ENCODE measurements at regions not wholly inside any gene's neighbourhood (a gene's known extent, or its start where the extent isn't known, plus 50 kb on each side); places are given as distances from the start of the nearest gene placed in this dataset.

DNA sequence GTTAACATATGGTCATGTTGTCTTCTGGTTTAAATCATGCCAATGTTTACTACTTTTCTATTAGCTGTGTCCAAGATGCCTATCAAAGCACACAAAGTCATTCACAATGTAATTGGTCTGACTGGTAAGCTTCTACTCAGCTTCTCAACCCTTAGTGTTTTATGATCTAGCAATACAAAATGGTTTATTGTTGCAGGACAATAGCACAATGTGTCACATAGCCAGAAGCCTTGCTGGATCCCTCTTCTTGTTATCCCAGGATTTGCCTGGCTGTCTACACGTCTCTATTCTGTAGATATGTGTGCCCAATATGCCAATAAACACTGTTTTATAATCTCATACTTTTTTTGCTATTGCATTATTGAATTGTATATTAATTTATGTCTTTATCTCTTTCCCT lies 1111.0 kb upstream of the AGA start:
- DNase-seq (ENCODE audit: low read depth in 1 of 2, low spot score in 1 of 2) = no peak
- no peak overlapping the region for H3K27ac ChIP-seq (replicated peaks)
- no peaks in the 10 kb centered on the region for H3K27me3 ChIP-seq (ENCODE audit: insufficient read depth, poor library complexity, severe bottlenecking)

DNA sequence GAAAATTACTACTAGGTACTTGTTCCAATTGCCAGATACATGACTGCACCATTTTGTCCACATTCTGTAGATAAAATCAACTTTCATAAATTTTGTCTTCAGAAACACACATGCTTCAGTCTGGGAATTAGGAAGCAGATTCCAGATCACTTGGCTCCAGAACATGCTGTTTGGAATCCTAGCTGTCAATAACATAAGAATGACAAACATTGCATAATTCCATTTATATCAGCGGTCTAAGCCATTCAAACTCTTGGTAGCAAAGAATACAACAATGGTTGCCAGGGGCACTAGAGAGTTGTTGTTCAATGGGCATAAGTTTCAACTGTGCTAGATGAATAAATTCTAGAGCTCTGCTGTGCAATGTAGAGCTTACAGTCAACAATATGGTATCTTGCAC lies 1112.1 kb upstream of the AGA start:
- DNase-seq (ENCODE audit: low read depth in 1 of 2, low spot score in 1 of 2) = no peak
- Histone ChIP-seq H3K27me3 (ENCODE audit: insufficient read depth, poor library complexity, severe bottlenecking) (no peaks in the 10 kb centered on the region), H3K27ac (replicated peaks) (no peak overlapping the region), H3K4me3 (replicated peaks; ENCODE audit: insufficient read depth, low read length) (no peak overlapping the region)
- TF ChIP-seq GABPA (IDR thresholded peaks at IDR 0.05; ENCODE audit: low read depth) = no peak
- TF ChIP-seq, protein P1, sequence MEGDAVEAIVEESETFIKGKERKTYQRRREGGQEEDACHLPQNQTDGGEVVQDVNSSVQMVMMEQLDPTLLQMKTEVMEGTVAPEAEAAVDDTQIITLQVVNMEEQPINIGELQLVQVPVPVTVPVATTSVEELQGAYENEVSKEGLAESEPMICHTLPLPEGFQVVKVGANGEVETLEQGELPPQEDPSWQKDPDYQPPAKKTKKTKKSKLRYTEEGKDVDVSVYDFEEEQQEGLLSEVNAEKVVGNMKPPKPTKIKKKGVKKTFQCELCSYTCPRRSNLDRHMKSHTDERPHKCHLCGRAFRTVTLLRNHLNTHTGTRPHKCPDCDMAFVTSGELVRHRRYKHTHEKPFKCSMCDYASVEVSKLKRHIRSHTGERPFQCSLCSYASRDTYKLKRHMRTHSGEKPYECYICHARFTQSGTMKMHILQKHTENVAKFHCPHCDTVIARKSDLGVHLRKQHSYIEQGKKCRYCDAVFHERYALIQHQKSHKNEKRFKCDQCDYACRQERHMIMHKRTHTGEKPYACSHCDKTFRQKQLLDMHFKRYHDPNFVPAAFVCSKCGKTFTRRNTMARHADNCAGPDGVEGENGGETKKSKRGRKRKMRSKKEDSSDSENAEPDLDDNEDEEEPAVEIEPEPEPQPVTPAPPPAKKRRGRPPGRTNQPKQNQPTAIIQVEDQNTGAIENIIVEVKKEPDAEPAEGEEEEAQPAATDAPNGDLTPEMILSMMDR (IDR thresholded peaks at IDR 0.05; ENCODE audit: insufficient read depth, low read length) = no peak
- no peak for TF ChIP-seq SPI1 (IDR thresholded peaks at IDR 0.05; ENCODE audit: borderline replicate concordance, low read depth)
- TF ChIP-seq POLR2AphosphoS5 (IDR thresholded peaks at IDR 0.05; ENCODE audit: low read depth) = no peak
- no peak for TF ChIP-seq REST (IDR thresholded peaks at IDR 0.05; ENCODE audit: insufficient replicate concordance, low read depth)

More for the DNA sequence above, 1111.0 kb upstream of the AGA start:
- no peak overlapping the region for H3K4me3 ChIP-seq (replicated peaks; ENCODE audit: insufficient read depth, low read length)
- TF ChIP-seq, protein P1 (IDR thresholded peaks at IDR 0.05; ENCODE audit: insufficient read depth, low read length) = no peak
- no peak for TF ChIP-seq REST (IDR thresholded peaks at IDR 0.05; ENCODE audit: insufficient replicate concordance, low read depth)
- no peak for TF ChIP-seq SPI1 (IDR thresholded peaks at IDR 0.05; ENCODE audit: borderline replicate concordance, low read depth)
- TF ChIP-seq GABPA (IDR thresholded peaks at IDR 0.05; ENCODE audit: low read depth) = no peak
- TF ChIP-seq POLR2AphosphoS5 (IDR thresholded peaks at IDR 0.05; ENCODE audit: low read depth) = no peak

DNA sequence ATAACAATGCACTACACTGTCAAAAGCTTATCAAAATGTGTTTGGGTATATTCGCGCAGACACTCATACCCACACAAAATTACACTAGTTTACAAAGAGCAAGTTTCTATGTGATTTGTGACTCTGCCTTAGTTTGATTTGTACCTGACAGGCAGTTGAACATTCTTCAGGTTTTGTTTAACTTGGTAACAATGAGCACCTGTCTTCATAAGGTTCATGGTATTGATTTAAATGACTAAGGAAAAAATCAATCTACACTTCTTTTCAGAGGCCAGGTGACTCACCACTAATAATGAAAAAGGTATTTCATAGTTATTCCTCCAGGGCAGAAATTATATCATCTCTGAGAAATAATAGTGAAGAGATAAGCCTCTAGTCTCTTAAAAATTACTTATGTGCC lies 1114.6 kb upstream of the AGA start:
- no peak for DNase-seq (ENCODE audit: low read depth in 1 of 2, low spot score in 1 of 2)
- Histone ChIP-seq H3K4me3 (replicated peaks; ENCODE audit: insufficient read depth, low read length) (no peak overlapping the region), H3K27ac (replicated peaks) (no peak overlapping the region), H3K27me3 (ENCODE audit: insufficient read depth, poor library complexity, severe bottlenecking) (no peaks in the 10 kb centered on the region)
- TF ChIP-seq, protein P1 (IDR thresholded peaks at IDR 0.05; ENCODE audit: insufficient read depth, low read length) = no peak
- TF ChIP-seq POLR2AphosphoS5 (IDR thresholded peaks at IDR 0.05; ENCODE audit: low read depth) (no peak), REST (IDR thresholded peaks at IDR 0.05; ENCODE audit: insufficient replicate concordance, low read depth) (no peak), SPI1 (IDR thresholded peaks at IDR 0.05; ENCODE audit: borderline replicate concordance, low read depth) (no peak), GABPA (IDR thresholded peaks at IDR 0.05; ENCODE audit: low read depth) (no peak)

All from HL-60 (cell line).